PC-3 (cell line): ENCODE measurements at regions not wholly inside any gene's neighbourhood (a gene's known extent, or its start where the extent isn't known, plus 50 kb on each side); places are given as distances from the start of the nearest gene placed in this dataset.
A peak's percentile ranks its signal among the peaks of the same experiment; 100 is the strongest.

Experiments used
- ATAC-seq: fragments of 200-7000 bp; cut with Tn5 transposase; 2 replicates; pipeline ENCODE4 v1.9.1; 2020; ENCODE audit warnings: mild to moderate bottlenecking, moderate library complexity
- BruUV-seq: library from RNA; stranded (reverse); fragments of 400-500 nt; replicated peaks from 2 replicates; lab custom pipeline; 2021; lab: Mats Ljungman, UMichigan
- CTCF ChIA-PET: fragments of 300-600 bp; sonication (Branson Sonifier 250); formaldehyde crosslinking; loops from one replicate; lab custom pipeline; 2022; ENCODE audit warnings: antibody characterized with exemption; lab: Charles Lee
- POLR2A ChIA-PET: fragments of 300-600 bp; sonication (Branson Sonifier 250); formaldehyde crosslinking; loops from one replicate; lab custom pipeline; 2022; ENCODE audit warnings: antibody characterized with exemption; ENCODE audit not compliant: unreplicated experiment; lab: Charles Lee
- DNase-seq: peaks from one replicate; pipeline ENCODE4 v3.0.0-alpha.2; 2015
- H2AFZ ChIP-seq: fragments of 300-600 bp; sonication (generic); 2 replicates; pipeline ENCODE4 v1.6.0; 2016; ENCODE audit warnings: antibody characterized with exemption, low read length
- H3F3A ChIP-seq: fragments of 300-600 bp; sonication (generic); one replicate; pipeline ENCODE4 v1.6.0; 2017; ENCODE audit warnings: antibody characterized with exemption, low read length, control low read depth, mild to moderate bottlenecking; ENCODE audit not compliant: unreplicated experiment
- H3K27ac ChIP-seq: fragments of 300-600 bp; sonication (generic); 2 replicates; pipeline ENCODE4 v1.5.1; 2016; ENCODE audit warnings: mild to moderate bottlenecking, low read length
- H3K27me3 ChIP-seq: fragments of 300-600 bp; sonication (generic); 2 replicates; pipeline ENCODE4 v1.6.1; 2016; ENCODE audit warnings: low read length, mixed read lengths
- H3K36me3 ChIP-seq: fragments of 300-600 bp; sonication (generic); 2 replicates; pipeline ENCODE4 v1.6.1; 2016; ENCODE audit warnings: low read depth, mixed run types, low read length, mixed read lengths
- H3K4me1 ChIP-seq: fragments of 300-600 bp; sonication (generic); 2 replicates; pipeline ENCODE4 v1.5.1; 2016; ENCODE audit warnings: low read length; ENCODE audit not compliant: insufficient read depth
- H3K4me2 ChIP-seq: fragments of 300-600 bp; sonication (generic); 2 replicates; pipeline ENCODE4 v1.6.0; 2016; ENCODE audit warnings: low read length
- H3K4me3 ChIP-seq: fragments of 300-600 bp; sonication (generic); 2 replicates; pipeline ENCODE4 v1.5.1; 2016; ENCODE audit warnings: mild to moderate bottlenecking, low read length, mixed read lengths
- H3K79me2 ChIP-seq: fragments of 300-600 bp; sonication (generic); 2 replicates; pipeline ENCODE4 v1.6.1; 2017; ENCODE audit warnings: low read length, mixed read lengths
- H3K9ac ChIP-seq: fragments of 300-600 bp; sonication (generic); 2 replicates; pipeline ENCODE4 v1.6.0; 2016; ENCODE audit warnings: mild to moderate bottlenecking, low read length
- H3K9me2 ChIP-seq: fragments of 300-600 bp; sonication (generic); replicated peaks from 2 replicates; pipeline ENCODE4 v1.6.1; 2016; ENCODE audit warnings: mixed run types, low read length, mixed read lengths
- H3K9me3 ChIP-seq: fragments of 300-600 bp; sonication (generic); 2 replicates; pipeline ENCODE4 v1.6.1; 2016; ENCODE audit warnings: low read length, mixed read lengths
- H4K20me1 ChIP-seq: fragments of 300-600 bp; sonication (generic); 2 replicates; pipeline ENCODE4 v1.6.1; 2016; ENCODE audit warnings: low read length, mixed read lengths
- EZH2 ChIP-seq: fragments of 300-600 bp; sonication (generic); IDR thresholded peaks from one replicate; pipeline ENCODE4 v1.6.1; 2017; ENCODE audit warnings: antibody characterized with exemption, mild to moderate bottlenecking, low read length; ENCODE audit not compliant: unreplicated experiment
- EZH2phosphoT487 ChIP-seq: fragments of 300-600 bp; sonication (generic); IDR thresholded peaks from 2 replicates; pipeline ENCODE4 v1.6.1; 2018; ENCODE audit warnings: mild to moderate bottlenecking, antibody characterized with exemption, low read length, borderline replicate concordance
- intact Hi-C: fragments of 100-400 bp; cut with micrococcal nuclease; formaldehyde crosslinking; loops from 2 replicates; pipeline ENCODE4 v1.9.0; 2023
- TF ChIP-seq, protein P1 (sequence below): fragments of 300-600 bp; sonication (generic); conservative IDR thresholded peaks from 2 replicates; pipeline ENCODE4 v1.5.1; 2017; ENCODE audit warnings: antibody characterized with exemption, low read depth, mild to moderate bottlenecking, low read length

GRCh38 chr13:80276371-80277289, 64.3 kb downstream of the SPRY2 start:
- POLR2A ChIA-PET = interaction anchor here (0.6 kb wide), 1 partner anchor 794 kb away, joined by 8 read pairs; no protein-coding TSS in a partner anchor

GRCh38 chr13:80274643-80275042, 66.3 kb downstream of the SPRY2 start:
- no TSS peak for BruUV-seq
- H3K36me3 ChIP-seq = no peaks in the 10 kb centered on the region
- no peak overlapping the region for H2AFZ ChIP-seq

More at GRCh38 chr13:80276371-80277289, 64.3 kb downstream of the SPRY2 start:
- DNase-seq (peak; percentile 9), ATAC-seq (peak; percentile 37; the same call in 1 of the 2 replicates)
- Histone ChIP-seq H3K27me3 (no peaks in the 10 kb centered on the region), H4K20me1 (no peaks in the 10 kb centered on the region), H3K27ac (no peak overlapping the region), H3K9ac (no peak overlapping the region), H3K79me2 (no peaks in the 10 kb centered on the region), H2AFZ (no peak overlapping the region), H3K4me3 (no peak overlapping the region), H3K36me3 (no peaks in the 10 kb centered on the region), H3K9me2 (no peaks in the 10 kb centered on the region), H3K9me3 (no peaks in the 10 kb centered on the region), H3F3A (no peaks in the 10 kb centered on the region), H3K4me2 (no peak overlapping the region), H3K4me1 (no peaks in the 10 kb centered on the region)
- no peak for TF ChIP-seq EZH2
- TF ChIP-seq, protein P1, sequence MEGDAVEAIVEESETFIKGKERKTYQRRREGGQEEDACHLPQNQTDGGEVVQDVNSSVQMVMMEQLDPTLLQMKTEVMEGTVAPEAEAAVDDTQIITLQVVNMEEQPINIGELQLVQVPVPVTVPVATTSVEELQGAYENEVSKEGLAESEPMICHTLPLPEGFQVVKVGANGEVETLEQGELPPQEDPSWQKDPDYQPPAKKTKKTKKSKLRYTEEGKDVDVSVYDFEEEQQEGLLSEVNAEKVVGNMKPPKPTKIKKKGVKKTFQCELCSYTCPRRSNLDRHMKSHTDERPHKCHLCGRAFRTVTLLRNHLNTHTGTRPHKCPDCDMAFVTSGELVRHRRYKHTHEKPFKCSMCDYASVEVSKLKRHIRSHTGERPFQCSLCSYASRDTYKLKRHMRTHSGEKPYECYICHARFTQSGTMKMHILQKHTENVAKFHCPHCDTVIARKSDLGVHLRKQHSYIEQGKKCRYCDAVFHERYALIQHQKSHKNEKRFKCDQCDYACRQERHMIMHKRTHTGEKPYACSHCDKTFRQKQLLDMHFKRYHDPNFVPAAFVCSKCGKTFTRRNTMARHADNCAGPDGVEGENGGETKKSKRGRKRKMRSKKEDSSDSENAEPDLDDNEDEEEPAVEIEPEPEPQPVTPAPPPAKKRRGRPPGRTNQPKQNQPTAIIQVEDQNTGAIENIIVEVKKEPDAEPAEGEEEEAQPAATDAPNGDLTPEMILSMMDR = no peak
- TF ChIP-seq EZH2phosphoT487 = no peak
- BruUV-seq = no TSS peak
- CTCF ChIA-PET = no interaction called here
- intact Hi-C loops = no loop called here

More at GRCh38 chr13:80274643-80275042, 66.3 kb downstream of the SPRY2 start:
- DNase-seq = peak; percentile 43
- no peaks in the 10 kb centered on the region for H3K9me3 ChIP-seq
- TF ChIP-seq EZH2phosphoT487 (no peak), EZH2 (no peak)
- TF ChIP-seq, protein P1 = no peak
- H3K27me3 ChIP-seq = no peaks in the 10 kb centered on the region
- no peaks in the 10 kb centered on the region for H3F3A ChIP-seq
- no peaks in the 10 kb centered on the region for H3K4me1 ChIP-seq
- H3K27ac ChIP-seq = no peak overlapping the region
- H3K79me2 ChIP-seq = no peaks in the 10 kb centered on the region
- H4K20me1 ChIP-seq = no peaks in the 10 kb centered on the region
- no peaks in the 10 kb centered on the region for H3K9me2 ChIP-seq
- CTCF ChIA-PET = interaction anchor here (0.6 kb wide), 1 partner anchor 645 kb away, joined by 3 read pairs; no protein-coding TSS in a partner anchor
- peak; percentile 76 for ATAC-seq
- intact Hi-C loops = no loop called here
- H3K4me3 ChIP-seq = no peak overlapping the region
- no peak overlapping the region for H3K9ac ChIP-seq
- POLR2A ChIA-PET = no interaction called here
- H3K4me2 ChIP-seq = no peak overlapping the region
